ENCODE measurements at regions not wholly inside any gene's neighbourhood (a gene's known extent, or its start where the extent isn't known, plus 50 kb on each side); places are given as distances from the start of the nearest gene placed in this dataset.
"Not testable (repeated sequence)": the region's sequence is repeated elsewhere in the genome, so short reads cannot be mapped to it uniquely, and the experiment has no call there.

GRCh38 chr9:104319198-104319597, 184.9 kb upstream of the OR13F1 start:
- 95 to 100% methylated on average over 1 to 2 of the region's 2 CpGs for WGBS, 2 experiments (ENCODE audit: insufficient coverage in 1 of 2, insufficient read length in 1 of 2)
- no peaks in the 10 kb centered on the region for H3K4me1 ChIP-seq (ENCODE audit: control insufficient read depth, insufficient read depth, low read length)
- TF ChIP-seq, protein P1, sequence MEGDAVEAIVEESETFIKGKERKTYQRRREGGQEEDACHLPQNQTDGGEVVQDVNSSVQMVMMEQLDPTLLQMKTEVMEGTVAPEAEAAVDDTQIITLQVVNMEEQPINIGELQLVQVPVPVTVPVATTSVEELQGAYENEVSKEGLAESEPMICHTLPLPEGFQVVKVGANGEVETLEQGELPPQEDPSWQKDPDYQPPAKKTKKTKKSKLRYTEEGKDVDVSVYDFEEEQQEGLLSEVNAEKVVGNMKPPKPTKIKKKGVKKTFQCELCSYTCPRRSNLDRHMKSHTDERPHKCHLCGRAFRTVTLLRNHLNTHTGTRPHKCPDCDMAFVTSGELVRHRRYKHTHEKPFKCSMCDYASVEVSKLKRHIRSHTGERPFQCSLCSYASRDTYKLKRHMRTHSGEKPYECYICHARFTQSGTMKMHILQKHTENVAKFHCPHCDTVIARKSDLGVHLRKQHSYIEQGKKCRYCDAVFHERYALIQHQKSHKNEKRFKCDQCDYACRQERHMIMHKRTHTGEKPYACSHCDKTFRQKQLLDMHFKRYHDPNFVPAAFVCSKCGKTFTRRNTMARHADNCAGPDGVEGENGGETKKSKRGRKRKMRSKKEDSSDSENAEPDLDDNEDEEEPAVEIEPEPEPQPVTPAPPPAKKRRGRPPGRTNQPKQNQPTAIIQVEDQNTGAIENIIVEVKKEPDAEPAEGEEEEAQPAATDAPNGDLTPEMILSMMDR (conservative IDR thresholded peaks at IDR 0.05): no peak
- no peaks in the 10 kb centered on the region for H3K36me3 ChIP-seq (ENCODE audit: control insufficient read depth, insufficient read depth, low read length)
- no peak overlapping the region for H3K4me3 ChIP-seq (ENCODE audit: low read length)
- H3K9ac ChIP-seq (ENCODE audit: extremely low read depth, low read length, poor library complexity, severe bottlenecking): no peak overlapping the region
- Mint-ChIP-seq H3K27ac (no peak overlapping the region), H3K9me3 (peaks cover 17% of the 10 kb centered on the region), H3K27me3 (ENCODE audit: insufficient read depth) (peaks cover 2% of the 10 kb centered on the region), H3K36me3 (ENCODE audit: low read depth) (peaks cover 4% of the 10 kb centered on the region), H3K4me3 (no peak overlapping the region), H3K4me1 (peaks cover 4% of the 10 kb centered on the region)
- H3K9me3 ChIP-seq (ENCODE audit: control insufficient read depth, low read length): peaks cover 7% of the 10 kb centered on the region
- no peak for DNase-seq
- H3K27ac ChIP-seq (ENCODE audit: low read depth, low read length): no peak overlapping the region
- H3K27me3 ChIP-seq (ENCODE audit: control insufficient read depth, insufficient read depth, low read length, poor library complexity, severe bottlenecking): peaks cover 15% of the 10 kb centered on the region

DNA sequence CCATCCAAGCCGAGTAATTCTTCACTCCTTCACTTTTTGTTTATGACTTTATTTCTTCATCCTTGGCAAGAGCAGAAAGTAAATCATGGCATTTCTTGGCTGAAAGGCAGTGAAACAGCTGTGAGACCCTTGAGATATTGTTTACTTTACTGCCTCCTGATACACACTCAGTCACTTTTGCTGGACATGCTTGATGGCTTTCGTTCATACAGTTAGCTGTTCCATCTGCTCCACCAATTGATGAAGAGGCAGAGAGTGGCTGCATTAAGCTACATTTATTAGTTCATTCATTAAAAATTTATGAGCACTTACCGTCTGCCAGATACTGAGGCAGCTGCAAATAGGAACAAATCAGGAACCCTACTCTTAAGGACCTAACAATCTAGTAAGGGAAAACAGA, 184.4 kb upstream of the OR13F1 start:
- WGBS, 2 experiments (ENCODE audit: insufficient coverage in 1 of 2, insufficient read length in 1 of 2): 88 to 100% methylated on average over 1 to 3 of the region's 3 CpGs
- H3K9me3 Mint-ChIP-seq: peaks cover 17% of the 10 kb centered on the region
- TF ChIP-seq, protein P1 (conservative IDR thresholded peaks at IDR 0.05): no peak
- Histone ChIP-seq H3K4me3 (ENCODE audit: low read length) (no peak overlapping the region), H3K9ac (ENCODE audit: extremely low read depth, low read length, poor library complexity, severe bottlenecking) (no peak overlapping the region), H3K27ac (ENCODE audit: low read depth, low read length) (no peak overlapping the region), H3K9me3 (ENCODE audit: control insufficient read depth, low read length) (peaks cover 2% of the 10 kb centered on the region), H3K27me3 (ENCODE audit: control insufficient read depth, insufficient read depth, low read length, poor library complexity, severe bottlenecking) (peaks cover 10% of the 10 kb centered on the region), H3K36me3 (ENCODE audit: control insufficient read depth, insufficient read depth, low read length) (no peaks in the 10 kb centered on the region), H3K4me1 (ENCODE audit: control insufficient read depth, insufficient read depth, low read length) (no peaks in the 10 kb centered on the region)
- H3K4me1 Mint-ChIP-seq: peaks cover 4% of the 10 kb centered on the region
- no peak for DNase-seq
- peaks cover 4% of the 10 kb centered on the region for H3K36me3 Mint-ChIP-seq (ENCODE audit: low read depth)
- no peak overlapping the region for H3K27ac Mint-ChIP-seq
- no peak overlapping the region for H3K4me3 Mint-ChIP-seq
- no peaks in the 10 kb centered on the region for H3K27me3 Mint-ChIP-seq (ENCODE audit: insufficient read depth)

DNA sequence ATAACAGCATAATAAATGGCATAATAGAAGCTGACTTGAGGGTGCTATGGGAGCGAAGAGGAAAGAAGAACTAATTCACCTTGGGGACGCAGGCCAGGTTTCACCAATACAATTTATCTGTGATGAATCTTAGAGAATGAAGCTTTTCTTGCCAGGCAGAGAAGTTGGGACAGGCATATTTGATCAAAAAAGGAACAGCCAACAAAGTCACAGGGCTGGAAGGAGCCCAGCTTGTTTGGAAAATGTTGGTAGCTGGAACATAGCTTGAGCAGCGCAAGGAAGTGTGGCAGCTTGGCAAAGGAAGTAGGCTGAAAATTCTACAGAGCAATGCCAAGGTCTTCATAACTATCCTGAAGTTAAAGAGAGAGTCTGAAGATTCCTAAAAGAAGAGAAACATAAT, 181.5 kb upstream of the OR13F1 start:
- Mint-ChIP-seq H3K36me3 (ENCODE audit: low read depth) (no peaks in the 10 kb centered on the region), H3K9me3 (peaks cover 2% of the 10 kb centered on the region), H3K4me3 (no peak overlapping the region), H3K27ac (no peak overlapping the region), H3K27me3 (ENCODE audit: insufficient read depth) (no peaks in the 10 kb centered on the region), H3K4me1 (peaks cover 4% of the 10 kb centered on the region)
- Histone ChIP-seq H3K36me3 (ENCODE audit: control insufficient read depth, insufficient read depth, low read length) (no peaks in the 10 kb centered on the region), H3K9me3 (ENCODE audit: control insufficient read depth, low read length) (no peaks in the 10 kb centered on the region), H3K27me3 (ENCODE audit: control insufficient read depth, insufficient read depth, low read length, poor library complexity, severe bottlenecking) (no peaks in the 10 kb centered on the region), H3K4me1 (ENCODE audit: control insufficient read depth, insufficient read depth, low read length) (no peaks in the 10 kb centered on the region), H3K9ac (ENCODE audit: extremely low read depth, low read length, poor library complexity, severe bottlenecking) (no peak overlapping the region), H3K4me3 (ENCODE audit: low read length) (no peak overlapping the region), H3K27ac (ENCODE audit: low read depth, low read length) (no peak overlapping the region)
- DNase-seq: no peak
- TF ChIP-seq, protein P1 (conservative IDR thresholded peaks at IDR 0.05): no peak
- 95 to 100% methylated on average over 1 to 3 of the region's 3 CpGs for WGBS, 2 experiments (ENCODE audit: insufficient coverage in 1 of 2, insufficient read length in 1 of 2)

DNA sequence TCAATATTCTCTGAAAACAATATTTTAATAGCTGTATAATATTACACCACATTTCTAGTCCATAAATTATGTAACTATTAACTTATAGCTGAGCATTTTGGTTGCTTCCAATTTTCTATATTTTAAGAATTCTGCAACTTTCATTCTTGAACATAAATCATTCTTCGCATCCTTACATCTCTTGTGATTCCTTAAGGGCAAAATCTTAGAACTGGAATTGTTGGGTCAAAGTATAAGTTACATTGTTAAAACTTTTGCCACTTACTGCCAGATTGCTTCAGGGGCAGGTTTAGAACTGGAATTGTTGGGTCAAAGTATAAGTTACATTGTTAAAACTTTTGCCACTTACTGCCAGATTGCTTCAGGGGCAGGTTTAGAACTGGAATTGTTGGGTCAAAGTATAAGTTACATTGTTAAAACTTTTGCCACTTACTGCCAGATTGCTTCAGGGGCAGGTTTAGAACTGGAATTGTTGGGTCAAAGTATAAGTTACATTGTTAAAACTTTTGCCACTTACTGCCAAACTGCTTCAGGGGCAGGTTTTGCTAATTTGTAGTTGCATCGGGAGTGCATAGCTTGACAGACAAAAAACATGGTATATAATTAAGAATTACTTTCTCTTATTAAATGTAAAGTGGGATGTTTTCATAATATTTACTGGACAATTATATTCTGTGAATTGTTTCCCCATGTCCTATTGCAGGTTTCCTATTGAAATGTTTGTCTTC, 179.9 kb upstream of the OR13F1 start:
- H3K27me3 Mint-ChIP-seq (ENCODE audit: insufficient read depth); H3K4me3 Mint-ChIP-seq; H3K27ac ChIP-seq (ENCODE audit: low read depth, low read length); H3K27me3 ChIP-seq (ENCODE audit: control insufficient read depth, insufficient read depth, low read length, poor library complexity, severe bottlenecking); H3K36me3 ChIP-seq (ENCODE audit: control insufficient read depth, insufficient read depth, low read length); H3K4me3 ChIP-seq (ENCODE audit: low read length); H3K36me3 Mint-ChIP-seq (ENCODE audit: low read depth); H3K9me3 ChIP-seq (ENCODE audit: control insufficient read depth, low read length); H3K9me3 Mint-ChIP-seq; H3K4me1 Mint-ChIP-seq; H3K27ac Mint-ChIP-seq; H3K9ac ChIP-seq (ENCODE audit: extremely low read depth, low read length, poor library complexity, severe bottlenecking); H3K4me1 ChIP-seq (ENCODE audit: control insufficient read depth, insufficient read depth, low read length); DNase-seq: not testable (repeated sequence)
- WGBS, 2 experiments (ENCODE audit: insufficient coverage in 1 of 2, insufficient read length in 1 of 2): 100% methylated on average over 1 of the region's 2 CpGs; no CpG with 5 or more reads in 1 of the 2 experiments
